Tibial nerve (tissue), 4 donors: ENCODE measurements at regions not wholly inside any gene's neighbourhood (a gene's known extent, or its start where the extent isn't known, plus 50 kb on each side); places are given as distances from the start of the nearest gene placed in this dataset.

Experiments used
- DNase-seq, 2 donors: peaks; one replicate each; pipeline ENCODE4 v3.0.0-alpha.2; 2019; ENCODE audit warnings: low spot score in 2 of 2
- H3K27ac ChIP-seq, 4 donors: fragments of 200-600 bp; sonication (generic) in 3 of 4; one replicate each; pipeline ENCODE4 v1.5.1; 2017 to 2019; ENCODE audit warnings: mild to moderate bottlenecking in 1 of 4
- H3K27me3 ChIP-seq, 2 donors: fragments of 200-600 bp; sonication (generic) in 1 of 2; one replicate each; pipeline versions ENCODE4 v1.5.1 to v1.6.0; 2017 to 2019
- H3K36me3 ChIP-seq, 3 donors: fragments of 200-600 bp; sonication (generic); one replicate each; pipeline ENCODE4 v1.5.1; 2018 to 2019
- H3K4me1 ChIP-seq, 4 donors: fragments of 200-600 bp; sonication (generic) in 3 of 4; one replicate each; pipeline ENCODE4 v1.5.1; 2017 to 2019
- H3K4me3 ChIP-seq, 4 donors: fragments of 200-600 bp; sonication (generic) in 3 of 4; one replicate each; pipeline ENCODE4 v1.5.1; 2017 to 2019; ENCODE audit warnings: mild to moderate bottlenecking in 1 of 4, moderate library complexity in 1 of 4
- H3K9me3 ChIP-seq, 4 donors: fragments of 200-600 bp; sonication (generic) in 3 of 4; one replicate each; pipeline ENCODE4 v1.5.1; 2017 to 2019
- EP300 ChIP-seq, 2 donors: sonication (generic); formaldehyde crosslinking; IDR thresholded peaks; one replicate each; pipeline ENCODE4 v1.6.1; 2017; ENCODE audit warnings: antibody characterized with exemption in 2 of 2, mild to moderate bottlenecking in 1 of 2
- POLR2A ChIP-seq, 2 donors: fragments of 450-650 bp; IDR thresholded peaks; one replicate each; pipeline ENCODE4 v1.6.1; 2017; ENCODE audit warnings: antibody characterized with exemption in 2 of 2, mild to moderate bottlenecking in 2 of 2, moderate library complexity in 2 of 2
- WGBS, 2 donors: methylation state at CpG; one replicate each; pipeline ENCODE4 v1.1.5; 2018; 5-methylcytosine and 5-hydroxymethylcytosine counted together
- TF ChIP-seq, protein P1 (sequence below), 5 experiments: fragments of 200-600 bp in 3 of 5; fragments of 450-650 bp in 2 of 5; sonication (generic) in 3 of 5; IDR thresholded peaks; one replicate each; pipeline ENCODE4 v1.5.1; 2016 to 2019; ENCODE audit warnings: antibody characterized with exemption in 5 of 5, mild to moderate bottlenecking in 3 of 5, moderate library complexity in 2 of 5

DNA sequence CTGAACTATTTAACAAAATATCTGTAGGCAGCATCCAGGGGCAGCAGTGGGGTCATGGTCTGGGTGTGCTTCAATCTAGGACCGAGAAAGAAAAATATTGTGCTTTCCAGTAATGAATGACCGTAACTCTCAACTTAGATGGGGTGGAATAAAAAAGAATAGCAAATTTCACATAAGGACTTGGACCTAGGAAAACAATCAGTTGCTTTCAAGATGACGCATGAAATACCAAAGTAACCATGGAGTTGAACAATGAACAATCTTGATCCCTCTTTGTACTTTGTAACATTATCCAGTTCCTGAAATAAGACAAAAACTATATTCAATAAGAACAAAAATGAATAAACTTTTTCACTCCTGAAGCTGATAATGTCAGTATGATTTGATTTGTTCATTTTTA is 167.1 kb downstream of the C7orf25 start:
- Histone ChIP-seq H3K4me3 (no peak overlapping the region), H3K9me3 (peaks cover 0 to 6% (median 0%) of the 10 kb centered on the region in 4 donors), H3K36me3 (no peaks in the 10 kb centered on the region), H3K4me1 (peaks cover 0 to 37% (median 0%) of the 10 kb centered on the region in 4 donors), H3K27me3 (no peaks in the 10 kb centered on the region), H3K27ac (peak overlapping the region in 2 of 4 donors; percentile 15 to 37)
- no peak for DNase-seq
- TF ChIP-seq EP300 (IDR thresholded peaks at IDR 0.05) (no peak), POLR2A (IDR thresholded peaks at IDR 0.05) (no peak)
- TF ChIP-seq, protein P1, sequence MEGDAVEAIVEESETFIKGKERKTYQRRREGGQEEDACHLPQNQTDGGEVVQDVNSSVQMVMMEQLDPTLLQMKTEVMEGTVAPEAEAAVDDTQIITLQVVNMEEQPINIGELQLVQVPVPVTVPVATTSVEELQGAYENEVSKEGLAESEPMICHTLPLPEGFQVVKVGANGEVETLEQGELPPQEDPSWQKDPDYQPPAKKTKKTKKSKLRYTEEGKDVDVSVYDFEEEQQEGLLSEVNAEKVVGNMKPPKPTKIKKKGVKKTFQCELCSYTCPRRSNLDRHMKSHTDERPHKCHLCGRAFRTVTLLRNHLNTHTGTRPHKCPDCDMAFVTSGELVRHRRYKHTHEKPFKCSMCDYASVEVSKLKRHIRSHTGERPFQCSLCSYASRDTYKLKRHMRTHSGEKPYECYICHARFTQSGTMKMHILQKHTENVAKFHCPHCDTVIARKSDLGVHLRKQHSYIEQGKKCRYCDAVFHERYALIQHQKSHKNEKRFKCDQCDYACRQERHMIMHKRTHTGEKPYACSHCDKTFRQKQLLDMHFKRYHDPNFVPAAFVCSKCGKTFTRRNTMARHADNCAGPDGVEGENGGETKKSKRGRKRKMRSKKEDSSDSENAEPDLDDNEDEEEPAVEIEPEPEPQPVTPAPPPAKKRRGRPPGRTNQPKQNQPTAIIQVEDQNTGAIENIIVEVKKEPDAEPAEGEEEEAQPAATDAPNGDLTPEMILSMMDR (IDR thresholded peaks at IDR 0.05): no peak
- WGBS, 2 donors: 13 to 15% methylated on average over 3 of the region's 3 CpGs

DNA sequence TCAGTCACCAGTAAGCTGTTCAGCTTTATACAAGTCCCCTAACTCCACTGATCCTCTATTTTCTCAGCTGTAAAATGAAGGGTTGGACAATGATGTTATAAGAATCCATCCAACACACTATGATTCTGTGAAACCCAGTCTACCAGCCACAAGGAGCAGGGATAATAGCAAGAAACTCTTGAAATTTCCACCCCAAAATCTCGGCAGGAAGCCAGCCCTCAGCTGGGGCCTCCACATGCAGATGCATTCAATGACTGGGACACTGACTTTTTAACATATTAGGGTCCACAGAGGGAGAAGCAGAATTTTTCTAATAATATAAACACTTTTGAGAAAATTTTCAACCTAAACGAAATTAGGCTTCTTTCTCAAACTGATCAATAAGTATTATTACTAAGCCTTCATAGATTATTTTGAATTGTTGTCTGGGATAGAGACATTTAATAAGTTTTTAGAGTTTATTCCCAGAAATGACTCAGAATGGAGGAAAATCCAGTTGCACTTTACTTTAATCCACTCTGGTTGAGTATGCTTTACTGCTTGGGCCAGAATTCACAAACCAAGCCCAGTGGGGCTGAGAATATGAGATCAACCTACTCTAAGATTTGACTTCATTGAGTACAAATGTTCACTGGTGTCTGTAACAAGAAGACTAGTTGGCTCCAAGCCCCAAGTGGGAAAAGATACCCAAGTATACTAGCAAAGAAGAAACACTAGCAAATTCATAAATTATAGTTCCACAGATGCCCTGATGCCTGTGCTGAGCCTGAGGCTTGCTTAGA is 168.6 kb downstream of the C7orf25 start:
- WGBS, 2 donors: 70 to 81% methylated on average over 2 of the region's 2 CpGs
- Histone ChIP-seq H3K4me1 (peaks cover 0 to 37% (median 0%) of the 10 kb centered on the region in 4 donors), H3K4me3 (no peak overlapping the region), H3K36me3 (no peaks in the 10 kb centered on the region), H3K27me3 (no peaks in the 10 kb centered on the region), H3K27ac (no peak overlapping the region), H3K9me3 (no peaks in the 10 kb centered on the region)
- no peak for DNase-seq
- TF ChIP-seq POLR2A (IDR thresholded peaks at IDR 0.05) (no peak), EP300 (IDR thresholded peaks at IDR 0.05) (no peak)
- TF ChIP-seq, protein P1 (IDR thresholded peaks at IDR 0.05): no peak

DNA sequence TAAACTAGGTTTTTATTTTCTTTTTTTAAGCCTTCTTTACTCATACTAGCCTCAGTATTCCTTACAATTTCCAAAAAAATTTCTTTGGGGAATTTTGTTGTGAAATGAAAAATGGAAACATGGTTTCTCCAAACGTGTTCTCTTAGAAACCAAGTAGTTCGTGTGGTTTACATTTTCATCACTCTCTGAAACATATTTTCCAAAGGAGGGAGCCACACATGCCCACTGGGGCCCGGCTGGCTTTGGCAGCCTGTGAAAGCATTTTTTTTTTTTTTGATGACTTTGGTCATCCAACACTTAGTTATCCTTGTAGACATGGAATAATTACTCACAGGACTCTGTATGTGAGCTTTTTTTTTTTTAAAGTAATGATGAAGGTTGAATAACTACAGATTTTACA is 169.6 kb downstream of the C7orf25 start:
- Histone ChIP-seq H3K4me3 (no peak overlapping the region), H3K27me3 (no peaks in the 10 kb centered on the region), H3K27ac (no peak overlapping the region), H3K4me1 (peaks cover 0 to 37% (median 0%) of the 10 kb centered on the region in 4 donors), H3K9me3 (no peaks in the 10 kb centered on the region), H3K36me3 (no peaks in the 10 kb centered on the region)
- TF ChIP-seq EP300 (IDR thresholded peaks at IDR 0.05): no peak
- TF ChIP-seq, protein P1 (IDR thresholded peaks at IDR 0.05): no peak
- no peak for TF ChIP-seq POLR2A (IDR thresholded peaks at IDR 0.05)
- no peak for DNase-seq
- WGBS, 2 donors: 38 to 50% methylated on average over 3 of the region's 3 CpGs

DNA sequence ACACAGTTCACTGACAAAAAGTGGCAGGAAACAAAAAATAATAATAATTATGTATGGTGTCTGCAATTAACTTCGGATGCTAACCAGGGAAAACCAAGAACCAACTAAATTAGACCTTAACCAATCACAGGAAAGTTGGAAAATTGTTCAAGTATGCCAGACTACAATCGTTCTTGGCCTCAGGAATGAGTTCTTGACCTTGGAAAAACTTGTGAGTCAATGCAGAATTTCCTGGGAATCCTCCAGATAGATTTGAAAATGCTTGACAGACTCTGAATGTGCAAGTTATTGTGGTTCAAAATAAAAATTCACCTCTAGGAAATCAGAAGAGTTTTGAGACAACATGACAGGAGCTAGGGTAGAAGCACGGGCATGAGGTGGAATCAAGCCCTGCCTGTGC is 171.5 kb downstream of the C7orf25 start:
- DNase-seq: no peak
- Histone ChIP-seq H3K4me3 (no peak overlapping the region), H3K36me3 (no peaks in the 10 kb centered on the region), H3K4me1 (peaks cover 0 to 26% (median 0%) of the 10 kb centered on the region in 4 donors), H3K27me3 (no peaks in the 10 kb centered on the region), H3K27ac (no peak overlapping the region), H3K9me3 (no peaks in the 10 kb centered on the region)
- 48 to 64% methylated on average over 3 of the region's 3 CpGs for WGBS, 2 donors
- TF ChIP-seq, protein P1 (IDR thresholded peaks at IDR 0.05): no peak
- TF ChIP-seq EP300 (IDR thresholded peaks at IDR 0.05): no peak
- TF ChIP-seq POLR2A (IDR thresholded peaks at IDR 0.05): no peak

DNA sequence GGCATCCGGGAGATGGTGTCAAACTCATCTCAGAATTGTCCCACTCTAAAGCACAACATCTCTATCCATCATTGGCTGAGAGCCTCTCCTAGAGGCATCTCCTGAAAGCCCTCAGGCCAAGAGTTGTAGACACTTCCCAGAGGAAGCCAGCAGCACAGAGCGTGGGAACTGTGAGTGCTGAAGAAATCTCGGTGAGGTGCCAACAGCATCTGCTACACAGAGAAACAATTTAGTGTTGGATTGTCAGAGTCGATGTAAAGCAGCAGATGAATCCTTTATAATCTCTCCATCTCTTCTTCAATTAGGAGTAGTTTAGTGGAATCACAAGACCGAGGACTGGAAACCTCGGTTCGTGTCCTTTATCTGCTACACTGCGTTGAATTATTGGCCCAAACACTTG is 172.2 kb downstream of the C7orf25 start:
- Histone ChIP-seq H3K36me3 (no peaks in the 10 kb centered on the region), H3K9me3 (no peaks in the 10 kb centered on the region), H3K4me1 (peaks cover 0 to 18% (median 0%) of the 10 kb centered on the region in 4 donors), H3K4me3 (no peak overlapping the region), H3K27ac (no peak overlapping the region), H3K27me3 (no peaks in the 10 kb centered on the region)
- TF ChIP-seq EP300 (IDR thresholded peaks at IDR 0.05) (no peak), POLR2A (IDR thresholded peaks at IDR 0.05) (no peak)
- TF ChIP-seq, protein P1 (IDR thresholded peaks at IDR 0.05): no peak
- no peak for DNase-seq
- 71 to 72% methylated on average over 8 of the region's 8 CpGs for WGBS, 2 donors
